ENCODE measurements at regions not wholly inside any gene's neighbourhood (a gene's known extent, or its start where the extent isn't known, plus 50 kb on each side); places are given as distances from the start of the nearest gene placed in this dataset.
"Not testable (repeated sequence)": the region's sequence is repeated elsewhere in the genome, so short reads cannot be mapped to it uniquely, and the experiment has no call there.

GRCh38 chr7:119647286-119647685, 625.7 kb upstream of the KCND2 start:
- Histone ChIP-seq H3K36me3 (ENCODE audit: low read depth) (no peaks in the 10 kb centered on the region), H3K79me2 (ENCODE audit: low read depth) (no peaks in the 10 kb centered on the region), H2AFZ (no peak overlapping the region), H3K27me3 (ENCODE audit: insufficient read depth, low read depth) (no peaks in the 10 kb centered on the region), H3F3A (ENCODE audit: insufficient read depth, low read depth) (no peaks in the 10 kb centered on the region), H3K9me3 (ENCODE audit: insufficient read depth, low read depth) (no peaks in the 10 kb centered on the region), H3K4me2 (no peak overlapping the region), H3K4me1 (replicated peaks; ENCODE audit: insufficient read depth) (no peaks in the 10 kb centered on the region), H3K27ac (no peak overlapping the region), H3K4me3 (no peak overlapping the region), H4K20me1 (ENCODE audit: insufficient read depth) (no peaks in the 10 kb centered on the region), H3K9me2 (ENCODE audit: insufficient read depth) (no peaks in the 10 kb centered on the region)
- DNase-seq, result no peak
- no TSS peak for BruUV-seq (replicated peaks)
- ChIA-PET CTCF (no interaction called here), POLR2A (ENCODE audit: unreplicated experiment) (no interaction called here)
- TF ChIP-seq EZH2 (IDR thresholded peaks at IDR 0.05; ENCODE audit: low read depth) (no peak), CTCF (conservative IDR thresholded peaks at IDR 0.05) (no peak)
- intact Hi-C loops (cut with micrococcal nuclease; ENCODE audit: unreplicated experiment), result no loop called here

GRCh38 chr7:119648752-119649151, 624.2 kb upstream of the KCND2 start:
- H4K20me1 ChIP-seq (ENCODE audit: insufficient read depth); H3K9me3 ChIP-seq (ENCODE audit: insufficient read depth, low read depth); CTCF ChIA-PET; H3K4me2 ChIP-seq; H3K4me1 ChIP-seq (replicated peaks; ENCODE audit: insufficient read depth); H3F3A ChIP-seq (ENCODE audit: insufficient read depth, low read depth); DNase-seq; H3K27ac ChIP-seq; BruUV-seq (replicated peaks); H2AFZ ChIP-seq; H3K27me3 ChIP-seq (ENCODE audit: insufficient read depth, low read depth); POLR2A ChIA-PET (ENCODE audit: unreplicated experiment); intact Hi-C loops (cut with micrococcal nuclease; ENCODE audit: unreplicated experiment); H3K79me2 ChIP-seq (ENCODE audit: low read depth); H3K4me3 ChIP-seq; H3K36me3 ChIP-seq (ENCODE audit: low read depth); H3K9me2 ChIP-seq (ENCODE audit: insufficient read depth): not testable (repeated sequence)

GRCh38 chr7:119660080-119660479, 612.9 kb upstream of the KCND2 start:
- H3K4me3 ChIP-seq, result no peak overlapping the region
- no peak overlapping the region for H3K27ac ChIP-seq
- TF ChIP-seq EZH2 (IDR thresholded peaks at IDR 0.05; ENCODE audit: low read depth) (no peak), CTCF (conservative IDR thresholded peaks at IDR 0.05) (no peak)
- no peak overlapping the region for H2AFZ ChIP-seq
- no peaks in the 10 kb centered on the region for H3K4me1 ChIP-seq (replicated peaks; ENCODE audit: insufficient read depth)
- no peaks in the 10 kb centered on the region for H3K27me3 ChIP-seq (ENCODE audit: insufficient read depth, low read depth)
- DNase-seq, result no peak
- no peaks in the 10 kb centered on the region; the same call in 1 of the 2 replicates for H3K9me3 ChIP-seq (ENCODE audit: insufficient read depth, low read depth)
- BruUV-seq (replicated peaks), result no TSS peak
- no peaks in the 10 kb centered on the region for H3K9me2 ChIP-seq (ENCODE audit: insufficient read depth)
- H3K4me2 ChIP-seq, result no peak overlapping the region
- H3K36me3 ChIP-seq (ENCODE audit: low read depth), result no peaks in the 10 kb centered on the region
- POLR2A ChIA-PET (ENCODE audit: unreplicated experiment), result no interaction called here
- intact Hi-C loops (cut with micrococcal nuclease; ENCODE audit: unreplicated experiment), result no loop called here
- H4K20me1 ChIP-seq (ENCODE audit: insufficient read depth), result no peaks in the 10 kb centered on the region
- CTCF ChIA-PET, result no interaction called here
- no peaks in the 10 kb centered on the region for H3F3A ChIP-seq (ENCODE audit: insufficient read depth, low read depth)
- H3K79me2 ChIP-seq (ENCODE audit: low read depth), result no peaks in the 10 kb centered on the region

GRCh38 chr7:119664601-119665000, 608.4 kb upstream of the KCND2 start:
- no peaks in the 10 kb centered on the region for H3F3A ChIP-seq (ENCODE audit: insufficient read depth, low read depth)
- POLR2A ChIA-PET (ENCODE audit: unreplicated experiment), result no interaction called here

More at GRCh38 chr7:119664601-119665000, 608.4 kb upstream of the KCND2 start:
- H4K20me1 ChIP-seq (ENCODE audit: insufficient read depth), result no peaks in the 10 kb centered on the region
- no peak overlapping the region for H3K4me3 ChIP-seq
- no peak overlapping the region for H3K4me2 ChIP-seq
- intact Hi-C loops (cut with micrococcal nuclease; ENCODE audit: unreplicated experiment), result no loop called here
- H2AFZ ChIP-seq, result no peak overlapping the region
- BruUV-seq (replicated peaks), result no TSS peak
- no peaks in the 10 kb centered on the region for H3K9me2 ChIP-seq (ENCODE audit: insufficient read depth)
- H3K4me1 ChIP-seq (replicated peaks; ENCODE audit: insufficient read depth), result no peaks in the 10 kb centered on the region
- no peaks in the 10 kb centered on the region for H3K27me3 ChIP-seq (ENCODE audit: insufficient read depth, low read depth)
- TF ChIP-seq CTCF (conservative IDR thresholded peaks at IDR 0.05) (no peak), EZH2 (IDR thresholded peaks at IDR 0.05; ENCODE audit: low read depth) (no peak)
- no peak for DNase-seq
- CTCF ChIA-PET, result no interaction called here
- no peaks in the 10 kb centered on the region for H3K36me3 ChIP-seq (ENCODE audit: low read depth)
- H3K79me2 ChIP-seq (ENCODE audit: low read depth), result no peaks in the 10 kb centered on the region
- no peak overlapping the region for H3K27ac ChIP-seq
- no peaks in the 10 kb centered on the region; the same call in 1 of the 2 replicates for H3K9me3 ChIP-seq (ENCODE audit: insufficient read depth, low read depth)
